BJ (cell line): ENCODE measurements at regions not wholly inside any gene's neighbourhood (a gene's known extent, or its start where the extent isn't known, plus 50 kb on each side); places are given as distances from the start of the nearest gene placed in this dataset.

ENCODE experiments used
- CTCF ChIA-PET: fragments of 350-600 bp; formaldehyde crosslinking; extraction: SDS; loops from one replicate; lab custom pipeline; 2021; ENCODE audit warnings: antibody characterized with exemption, inconsistent platforms; lab: Yijun Ruan, JAX
- POLR2A ChIA-PET: fragments of 300-600 bp; sonication (Branson Sonifier 250); formaldehyde crosslinking; extraction: SDS; loops from one replicate; lab custom pipeline; 2021; ENCODE audit warnings: antibody characterized with exemption; lab: Charles Lee
- DNase-seq: peaks from one replicate; pipeline ENCODE4 v3.0.0-alpha.2; 2011; ENCODE audit warnings: low read depth
- H3K27me3 ChIP-seq: 2 replicates; pipeline ENCODE4 v1.6.0; 2011; ENCODE audit warnings: low read length; ENCODE audit not compliant: control insufficient read depth, insufficient read depth
- H3K36me3 ChIP-seq: 2 replicates; pipeline ENCODE4 v1.5.1; 2011; ENCODE audit warnings: low read length; ENCODE audit not compliant: control insufficient read depth, insufficient read depth
- H3K4me3 ChIP-seq: 2 replicates; pipeline ENCODE4 v1.5.1; 2011; ENCODE audit warnings: low read depth, mild to moderate bottlenecking, control low read depth, low read length
- TF ChIP-seq, protein P1 (sequence below): IDR thresholded peaks from 2 replicates; pipeline ENCODE4 v1.5.1; 2011; ENCODE audit warnings: low read depth, mild to moderate bottlenecking, control low read depth, inconsistent platforms, low read length, moderate library complexity; ENCODE audit not compliant: insufficient read depth

DNA sequence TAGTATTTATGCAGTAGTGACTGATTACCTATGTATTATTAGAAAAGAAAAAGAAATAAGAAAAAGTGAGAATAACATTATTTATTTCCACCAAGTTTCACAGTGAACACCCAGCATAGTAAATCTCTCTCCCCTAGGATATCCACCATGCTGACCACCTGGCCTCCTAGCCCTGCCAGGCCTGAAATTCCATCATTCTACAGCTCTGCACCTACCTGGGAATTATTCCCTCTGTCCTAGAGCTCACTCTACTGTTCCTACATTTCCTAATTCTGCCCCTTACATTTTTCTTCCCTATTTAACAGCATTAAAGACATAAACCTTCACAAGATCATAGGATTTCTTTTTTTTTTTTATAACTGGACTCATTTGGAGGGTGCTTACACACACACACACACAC lies 525.3 kb upstream of the PPP2R3A start:
- Histone ChIP-seq H3K36me3 (no peaks in the 10 kb centered on the region), H3K4me3 (no peak overlapping the region), H3K27me3 (no peaks in the 10 kb centered on the region)
- TF ChIP-seq, protein P1, sequence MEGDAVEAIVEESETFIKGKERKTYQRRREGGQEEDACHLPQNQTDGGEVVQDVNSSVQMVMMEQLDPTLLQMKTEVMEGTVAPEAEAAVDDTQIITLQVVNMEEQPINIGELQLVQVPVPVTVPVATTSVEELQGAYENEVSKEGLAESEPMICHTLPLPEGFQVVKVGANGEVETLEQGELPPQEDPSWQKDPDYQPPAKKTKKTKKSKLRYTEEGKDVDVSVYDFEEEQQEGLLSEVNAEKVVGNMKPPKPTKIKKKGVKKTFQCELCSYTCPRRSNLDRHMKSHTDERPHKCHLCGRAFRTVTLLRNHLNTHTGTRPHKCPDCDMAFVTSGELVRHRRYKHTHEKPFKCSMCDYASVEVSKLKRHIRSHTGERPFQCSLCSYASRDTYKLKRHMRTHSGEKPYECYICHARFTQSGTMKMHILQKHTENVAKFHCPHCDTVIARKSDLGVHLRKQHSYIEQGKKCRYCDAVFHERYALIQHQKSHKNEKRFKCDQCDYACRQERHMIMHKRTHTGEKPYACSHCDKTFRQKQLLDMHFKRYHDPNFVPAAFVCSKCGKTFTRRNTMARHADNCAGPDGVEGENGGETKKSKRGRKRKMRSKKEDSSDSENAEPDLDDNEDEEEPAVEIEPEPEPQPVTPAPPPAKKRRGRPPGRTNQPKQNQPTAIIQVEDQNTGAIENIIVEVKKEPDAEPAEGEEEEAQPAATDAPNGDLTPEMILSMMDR, result no peak
- DNase-seq, result no peak
- POLR2A ChIA-PET, result no interaction called here
- CTCF ChIA-PET, result no interaction called here

DNA sequence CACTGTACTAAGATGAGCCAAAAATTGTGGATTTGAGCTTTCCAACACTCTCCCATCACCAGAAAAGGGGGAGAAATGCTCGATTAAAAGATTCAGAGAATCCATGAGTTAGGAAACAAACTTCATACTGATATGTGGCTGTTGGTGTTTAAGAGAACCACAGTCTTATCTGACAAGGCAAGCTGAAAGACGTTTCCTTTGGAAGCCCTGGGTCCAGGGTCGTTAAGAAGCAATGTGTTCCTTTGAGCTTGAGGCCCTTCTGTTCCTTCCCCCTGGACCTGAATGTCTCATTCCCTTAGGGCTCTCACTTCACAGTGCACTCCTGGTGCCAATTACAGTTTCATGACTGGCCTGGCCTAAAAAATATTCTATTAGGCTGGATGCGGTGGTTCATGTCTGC lies 524.8 kb upstream of the PPP2R3A start:
- DNase-seq, result no peak
- no peaks in the 10 kb centered on the region for H3K27me3 ChIP-seq
- ChIA-PET POLR2A (no interaction called here), CTCF (no interaction called here)
- H3K4me3 ChIP-seq, result no peak overlapping the region
- TF ChIP-seq, protein P1, result no peak
- no peaks in the 10 kb centered on the region for H3K36me3 ChIP-seq

- TF ChIP-seq, protein P1, result no peak
- CTCF ChIA-PET, result interaction anchor here (0.6 kb wide), 1 partner anchor 24 kb away, joined by 3 read pairs; no protein-coding TSS in a partner anchor
- DNase-seq, result no peak
- no peaks in the 10 kb centered on the region for H3K27me3 ChIP-seq
- H3K4me3 ChIP-seq, result no peak overlapping the region
- H3K36me3 ChIP-seq, result no peaks in the 10 kb centered on the region
- POLR2A ChIA-PET, result no interaction called here
These were observed 521.5 kb upstream of the PPP2R3A start for GRCh38 chr3:135444058-135444457.

- POLR2A ChIA-PET, result no interaction called here
- DNase-seq, result no peak
- Histone ChIP-seq H3K27me3 (no peaks in the 10 kb centered on the region), H3K4me3 (no peak overlapping the region), H3K36me3 (no peaks in the 10 kb centered on the region)
- CTCF ChIA-PET, result no interaction called here
- TF ChIP-seq, protein P1, result no peak
These were observed 518.0 kb upstream of the PPP2R3A start for GRCh38 chr3:135447483-135447882.

GRCh38 chr3:135448520-135448919 lies 517.0 kb upstream of the PPP2R3A start:
- Histone ChIP-seq H3K36me3 (no peaks in the 10 kb centered on the region), H3K27me3 (no peaks in the 10 kb centered on the region), H3K4me3 (no peak overlapping the region)
- CTCF ChIA-PET, result no interaction called here
- TF ChIP-seq, protein P1, result no peak
- DNase-seq, result no peak
- POLR2A ChIA-PET, result no interaction called here
